Stimulated activated CD8-positive, alpha-beta memory T cell treated with anti-CD3 and anti-CD28 coated beads, Interleukin-7, amount 100 ng/mL, for 1 hour (primary cell): ENCODE measurements at regions not wholly inside any gene's neighbourhood (a gene's known extent, or its start where the extent isn't known, plus 50 kb on each side); places are given as distances from the start of the nearest gene placed in this dataset.
"Not testable (repeated sequence)": the region's sequence is repeated elsewhere in the genome, so short reads cannot be mapped to it uniquely, and the experiment has no call there.

Experiments used
- DNase-seq, 2 donors: peaks; one replicate each; pipeline ENCODE4 v3.0.0-alpha.2; 2020; ENCODE audit warnings: low read depth in 2 of 2

DNA sequence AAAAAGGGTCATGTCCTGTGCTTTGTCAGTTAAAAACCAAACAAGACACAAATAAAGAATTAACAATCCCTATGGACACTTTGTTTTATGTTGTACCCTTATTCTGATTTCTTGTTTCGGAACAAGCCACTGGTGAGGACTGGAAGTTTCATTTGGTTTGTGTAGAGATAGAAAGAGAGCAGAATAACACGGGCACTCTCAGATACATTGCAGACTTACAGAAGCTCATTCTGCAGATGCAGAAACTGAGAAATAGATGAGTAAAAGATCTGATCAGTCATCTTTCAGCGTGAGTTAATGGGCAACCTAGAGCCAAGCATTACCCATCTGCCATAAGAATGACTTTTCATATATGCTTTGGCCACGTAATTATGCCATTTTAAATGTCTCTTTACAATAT lies 407.6 kb downstream of the RAB38 start:
- no peak for DNase-seq

GRCh38 chr11:87764075-87764474 lies 411.2 kb downstream of the RAB38 start:
- not testable (repeated sequence) for DNase-seq

DNA sequence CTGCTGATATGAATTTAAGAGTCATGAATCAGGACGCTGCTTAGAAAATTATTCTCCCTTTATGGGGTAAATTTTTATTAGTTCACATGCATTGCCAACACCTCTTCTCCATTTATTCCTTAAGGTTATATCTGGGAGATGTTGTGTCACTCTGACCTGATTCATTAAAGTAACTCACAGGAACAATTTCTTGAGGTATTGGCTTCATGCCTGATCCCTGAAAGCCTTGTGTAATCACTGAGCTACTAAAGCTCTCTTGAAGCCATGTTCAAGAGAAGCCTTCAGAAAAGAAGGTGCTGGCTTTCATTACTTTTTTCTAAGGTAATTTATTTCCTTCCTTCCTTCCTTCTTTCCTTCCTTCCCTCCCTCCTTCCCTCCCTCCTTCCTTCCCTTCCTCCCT lies 420.6 kb downstream of the RAB38 start:
- DNase-seq = no peak

DNA sequence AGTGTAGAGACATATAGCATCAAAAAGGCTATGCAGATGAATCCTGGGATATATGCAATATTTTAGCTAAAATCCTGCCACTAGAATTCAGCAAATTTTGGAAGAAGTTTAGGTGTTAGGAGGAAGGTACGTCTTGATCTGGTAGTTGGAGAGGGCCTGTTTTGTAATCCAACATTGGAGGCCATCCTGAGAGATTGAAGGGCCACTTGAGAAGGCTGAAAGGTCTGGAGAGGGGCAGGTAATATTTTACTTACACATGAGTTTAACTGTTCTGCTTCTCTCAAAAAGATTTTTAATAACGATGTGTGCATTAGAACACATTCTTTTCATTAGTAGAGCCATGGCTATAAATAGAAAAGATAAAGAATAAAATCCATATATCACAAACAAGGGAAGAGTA lies 422.1 kb downstream of the RAB38 start:
- DNase-seq = no peak

- DNase-seq = no peak
Measured at GRCh38 chr11:87743007-87743406, 432.2 kb downstream of the RAB38 start.

DNA sequence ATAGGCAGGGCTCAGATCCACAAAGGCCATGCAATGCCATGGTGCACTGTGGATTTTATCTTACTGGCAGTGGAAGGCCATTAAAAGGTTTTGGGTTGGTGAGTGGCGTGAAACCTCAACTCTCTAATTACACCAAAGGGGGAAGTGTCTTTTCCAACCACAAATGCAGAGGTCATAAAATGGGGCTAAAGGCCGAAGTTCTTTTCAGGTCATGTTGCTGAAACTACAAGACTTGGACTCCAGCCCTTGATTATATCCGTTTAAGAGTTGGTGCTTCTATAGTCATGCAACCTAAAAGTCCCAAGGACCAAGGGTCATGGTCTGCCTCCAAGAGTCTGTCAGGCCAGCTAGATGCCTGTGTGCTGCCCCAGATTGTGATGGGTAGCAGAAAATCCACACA lies 434.3 kb downstream of the RAB38 start:
- no peak for DNase-seq

- no peak for DNase-seq
Measured at GRCh38 chr11:87740451-87740850, 434.8 kb downstream of the RAB38 start.

DNA sequence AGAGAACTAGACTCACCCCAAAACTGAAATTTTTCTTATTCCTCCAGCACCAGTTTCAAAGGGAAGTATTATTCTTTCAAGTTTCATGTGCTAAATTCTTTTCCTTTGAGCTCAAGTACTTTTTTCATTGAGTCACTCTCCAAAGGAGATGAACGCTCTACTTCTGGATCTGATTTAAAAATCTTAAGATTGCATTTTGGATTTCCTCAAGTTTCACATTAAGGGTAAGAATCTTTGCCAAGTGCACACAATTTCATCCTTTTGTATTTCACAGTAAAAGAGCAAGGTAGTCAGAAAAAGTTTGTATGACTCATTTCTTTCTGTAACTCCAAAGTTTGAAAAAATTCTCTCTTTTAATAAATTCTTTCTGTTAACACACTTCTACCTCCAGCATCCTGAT lies 435.5 kb downstream of the RAB38 start:
- no peak for DNase-seq

DNA sequence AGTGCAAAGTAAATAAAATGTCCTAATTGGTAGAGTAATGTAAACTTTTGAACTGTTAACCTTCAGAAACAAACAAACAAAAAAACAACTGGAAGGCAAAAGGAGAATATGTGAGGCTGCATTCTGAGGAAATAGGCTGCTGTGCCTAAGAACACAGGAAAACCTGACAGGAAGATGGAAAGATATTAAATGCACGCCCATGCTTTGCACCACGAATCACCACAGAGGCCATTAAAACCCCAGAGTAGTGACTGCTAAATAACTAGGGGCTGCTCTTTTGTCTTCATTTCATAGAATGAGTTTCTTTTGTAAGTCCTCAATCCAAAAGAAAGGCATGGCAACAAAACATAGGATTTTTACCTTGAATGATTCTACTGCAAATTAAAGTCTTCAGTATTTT lies 436.0 kb downstream of the RAB38 start:
- DNase-seq = no peak

DNA sequence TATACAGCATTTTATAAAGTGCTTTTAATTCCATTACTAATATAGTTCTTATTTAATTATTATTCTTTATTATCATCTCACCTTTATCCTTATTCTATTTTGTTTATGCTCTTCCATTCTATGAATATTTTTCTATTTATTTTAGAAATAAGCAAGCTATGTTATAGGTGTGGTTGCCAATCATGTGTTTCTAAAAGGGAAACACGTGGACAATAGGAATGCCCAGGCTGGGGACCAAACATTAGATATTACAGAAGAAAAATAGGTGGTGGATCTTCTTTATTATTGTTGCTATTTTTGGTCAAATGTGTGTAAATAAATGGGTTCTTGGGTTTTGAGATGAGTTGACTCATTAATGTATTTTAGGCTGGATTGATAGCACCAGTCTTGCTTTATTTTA lies 438.3 kb downstream of the RAB38 start:
- DNase-seq = no peak

DNA sequence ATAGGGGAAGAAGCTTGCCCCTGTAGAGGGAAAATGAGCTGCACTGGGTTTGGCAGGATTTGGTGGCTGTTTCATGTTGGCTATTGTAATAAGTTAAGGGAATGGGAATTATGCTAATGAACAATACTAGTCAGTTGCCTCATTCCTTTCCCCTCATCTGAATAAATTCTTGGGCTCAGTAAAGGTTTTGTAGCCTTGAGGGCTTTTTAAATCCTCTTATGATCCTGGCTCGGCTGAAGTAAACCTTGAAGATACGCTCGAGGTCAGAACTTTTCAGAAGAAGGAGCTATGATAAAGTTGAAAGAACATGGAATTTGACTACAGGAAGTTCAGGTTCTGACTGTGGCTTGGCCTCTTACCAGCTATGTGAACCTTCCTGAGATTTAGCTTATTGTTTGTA lies 448.7 kb downstream of the RAB38 start:
- DNase-seq = no peak

- DNase-seq = no peak
Measured at GRCh38 chr11:87724358-87724757, 450.9 kb downstream of the RAB38 start.

DNA sequence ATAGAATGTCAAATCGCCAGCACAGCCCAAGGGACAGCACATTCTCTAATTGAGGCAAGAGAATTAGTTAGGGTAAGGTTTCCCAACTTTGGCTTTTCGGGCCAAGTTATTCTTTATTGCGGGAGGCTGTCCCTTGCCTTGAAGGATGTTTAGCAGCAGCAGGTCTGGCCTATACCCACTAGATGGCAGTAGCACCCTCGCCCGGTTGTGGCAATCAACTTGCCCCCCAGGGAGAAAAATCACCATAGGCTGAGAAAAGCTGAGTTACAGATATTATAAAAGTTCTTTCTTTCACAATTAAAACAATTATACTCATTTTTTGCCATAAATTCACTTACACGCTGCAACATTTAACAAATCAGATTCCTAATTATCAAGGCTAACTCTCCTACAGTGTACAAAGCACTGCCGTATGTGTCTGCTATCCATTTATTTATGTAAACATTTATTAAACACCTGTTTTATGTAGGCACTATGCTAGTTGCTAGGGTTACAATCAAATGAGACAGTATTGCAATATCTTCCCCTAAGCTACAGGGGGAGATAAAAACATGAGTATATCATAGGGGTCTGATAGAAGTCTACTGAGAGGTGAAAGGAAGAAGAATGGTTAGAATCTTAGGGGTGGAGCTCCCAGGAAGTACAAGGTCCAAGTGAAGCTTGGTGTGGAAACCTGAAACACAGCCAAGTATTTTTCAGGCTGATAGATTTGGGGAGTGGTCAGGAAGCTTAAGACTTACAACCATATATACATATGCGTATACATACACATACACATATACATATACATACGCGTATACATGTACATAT lies 452.3 kb downstream of the RAB38 start:
- no peak for DNase-seq

- no peak for DNase-seq
Measured at GRCh38 chr11:87719326-87720073, 455.7 kb downstream of the RAB38 start.

GRCh38 chr11:87712802-87713202 lies 462.4 kb downstream of the RAB38 start:
- DNase-seq = no peak

- DNase-seq = no peak
Measured at GRCh38 chr11:87712391-87712790, 462.9 kb downstream of the RAB38 start.

- DNase-seq = not testable (repeated sequence)
Measured at GRCh38 chr11:87703589-87703988, 471.7 kb downstream of the RAB38 start.

GRCh38 chr11:87675993-87676392 lies 499.2 kb downstream of the RAB38 start:
- no peak for DNase-seq

DNA sequence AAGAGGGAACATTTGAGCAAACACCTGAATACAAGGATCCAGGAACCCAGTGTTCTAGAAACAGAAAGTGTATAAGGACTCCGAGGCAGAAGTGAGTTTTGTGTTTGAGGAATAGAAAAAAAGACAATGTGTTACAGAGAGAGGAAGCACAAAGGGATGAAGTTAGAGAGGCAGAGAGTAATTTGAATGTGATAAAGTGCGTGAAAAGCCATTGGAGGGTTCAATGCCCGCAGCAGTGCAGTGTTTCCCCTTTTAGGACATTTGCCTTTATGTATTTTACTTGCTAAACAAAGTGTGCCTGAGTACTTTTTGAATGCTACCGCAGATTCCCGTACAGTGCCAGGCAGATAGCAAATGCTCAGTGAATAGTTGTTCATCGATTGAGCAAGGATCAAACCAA lies 508.5 kb downstream of the RAB38 start:
- no peak for DNase-seq

- DNase-seq = no peak
Measured at GRCh38 chr11:87662287-87662686, 513.0 kb downstream of the RAB38 start.

GRCh38 chr11:87660926-87661660 lies 514.1 kb downstream of the RAB38 start:
- no peak for DNase-seq

DNA sequence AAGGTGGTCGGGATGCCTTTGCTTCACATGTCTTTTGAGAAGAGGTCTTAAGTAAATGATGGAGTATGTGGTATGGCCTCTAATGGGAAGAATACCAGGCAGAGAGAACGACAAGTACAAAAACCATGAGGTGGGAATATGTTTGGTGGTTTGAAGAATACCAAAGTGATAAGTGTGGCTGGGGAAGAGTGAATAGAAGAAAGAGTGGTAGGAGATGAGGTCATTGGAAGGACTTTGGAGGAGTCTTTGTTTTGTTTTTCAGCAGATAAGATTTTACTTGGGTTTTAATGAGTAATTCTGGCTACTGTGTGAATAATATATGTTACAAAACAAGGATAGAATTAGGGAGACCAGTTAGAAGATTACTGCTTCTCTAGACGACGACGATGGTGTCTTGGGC lies 515.4 kb downstream of the RAB38 start:
- DNase-seq = no peak

- DNase-seq = no peak
Measured at GRCh38 chr11:87645626-87646025, 529.6 kb downstream of the RAB38 start.
